NCI-H2196 treated with DMSO at 0.1 percent for 48 hours (cell line): ENCODE measurements at regions not wholly inside any gene's neighbourhood (a gene's known extent, or its start where the extent isn't known, plus 50 kb on each side); places are given as distances from the start of the nearest gene placed in this dataset.

Experiments used
- DNase-seq: peaks from one replicate; lab custom pipeline; 2025; ENCODE audit not compliant: unreplicated experiment; lab: John Stamatoyannopoulos, UW

DNA sequence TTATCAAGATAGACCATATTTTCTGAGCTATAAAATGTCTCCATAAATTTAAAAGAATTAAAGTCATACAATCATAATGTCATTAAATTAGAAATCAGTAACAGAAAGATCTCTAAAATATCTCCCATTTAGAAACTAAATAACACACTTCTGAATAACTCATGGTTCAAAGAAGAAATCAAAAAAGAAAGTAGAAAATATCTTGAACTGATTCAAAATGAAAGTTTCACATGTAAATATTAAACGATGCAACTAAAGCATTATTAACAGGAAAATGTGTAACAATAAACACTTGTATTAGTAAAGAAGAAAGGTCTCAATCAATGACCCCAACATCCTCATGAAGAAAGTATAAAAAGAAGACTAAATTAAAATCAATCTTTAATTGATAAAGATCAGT lies 50.5 kb upstream of the PZP start:
- DNase-seq, result no peak
